ENCODE measurements at regions not wholly inside any gene's neighbourhood (a gene's known extent, or its start where the extent isn't known, plus 50 kb on each side); places are given as distances from the start of the nearest gene placed in this dataset.
"Not testable (repeated sequence)": the region's sequence is repeated elsewhere in the genome, so short reads cannot be mapped to it uniquely, and the experiment has no call there.

DNA sequence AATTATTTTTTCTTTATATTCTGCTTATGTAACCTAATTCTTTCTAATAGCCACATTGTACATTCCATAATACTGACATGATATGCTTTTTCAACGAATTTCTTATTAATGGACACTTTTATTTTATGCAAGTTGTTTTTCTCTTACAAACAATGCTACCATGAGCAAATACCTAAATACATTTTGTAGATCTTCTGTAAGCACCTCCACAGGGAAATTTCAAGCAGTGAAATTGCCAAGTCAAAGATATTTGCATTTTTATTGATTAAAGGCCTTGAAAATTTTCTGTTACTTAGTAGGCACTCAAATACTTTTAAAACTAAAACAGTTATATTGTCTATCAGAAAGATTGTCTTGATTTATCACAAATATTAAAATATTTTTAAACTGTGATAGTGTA lies 79.6 kb upstream of the C3orf49 start:
- no peak overlapping the region for H3K4me3 ChIP-seq (ENCODE audit: low read depth, low read length)
- TF ChIP-seq, protein P1, sequence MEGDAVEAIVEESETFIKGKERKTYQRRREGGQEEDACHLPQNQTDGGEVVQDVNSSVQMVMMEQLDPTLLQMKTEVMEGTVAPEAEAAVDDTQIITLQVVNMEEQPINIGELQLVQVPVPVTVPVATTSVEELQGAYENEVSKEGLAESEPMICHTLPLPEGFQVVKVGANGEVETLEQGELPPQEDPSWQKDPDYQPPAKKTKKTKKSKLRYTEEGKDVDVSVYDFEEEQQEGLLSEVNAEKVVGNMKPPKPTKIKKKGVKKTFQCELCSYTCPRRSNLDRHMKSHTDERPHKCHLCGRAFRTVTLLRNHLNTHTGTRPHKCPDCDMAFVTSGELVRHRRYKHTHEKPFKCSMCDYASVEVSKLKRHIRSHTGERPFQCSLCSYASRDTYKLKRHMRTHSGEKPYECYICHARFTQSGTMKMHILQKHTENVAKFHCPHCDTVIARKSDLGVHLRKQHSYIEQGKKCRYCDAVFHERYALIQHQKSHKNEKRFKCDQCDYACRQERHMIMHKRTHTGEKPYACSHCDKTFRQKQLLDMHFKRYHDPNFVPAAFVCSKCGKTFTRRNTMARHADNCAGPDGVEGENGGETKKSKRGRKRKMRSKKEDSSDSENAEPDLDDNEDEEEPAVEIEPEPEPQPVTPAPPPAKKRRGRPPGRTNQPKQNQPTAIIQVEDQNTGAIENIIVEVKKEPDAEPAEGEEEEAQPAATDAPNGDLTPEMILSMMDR (IDR thresholded peaks at IDR 0.05; ENCODE audit: control insufficient read depth, extremely low read depth, insufficient read depth): no peak
- DNase-seq (ENCODE audit: low read depth): no peak

DNA sequence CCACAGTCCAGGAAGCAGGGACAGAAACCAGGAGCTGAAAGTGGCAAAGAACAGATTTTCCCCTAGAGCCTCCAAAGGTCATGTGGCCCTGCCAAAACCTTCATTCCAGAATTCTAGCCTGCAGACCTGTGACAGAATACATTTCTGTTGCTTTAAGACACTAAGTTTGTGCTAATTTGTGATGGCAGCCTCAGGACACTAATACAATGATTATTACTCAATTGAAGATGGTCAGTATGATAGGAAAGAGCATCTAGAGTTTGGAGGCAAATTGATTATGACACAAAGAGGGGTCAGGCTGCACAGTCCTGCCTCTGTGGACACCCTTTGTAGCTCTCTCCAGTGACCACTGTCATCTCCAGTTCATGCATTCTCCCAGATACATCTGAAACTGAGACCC lies 79.0 kb upstream of the C3orf49 start:
- DNase-seq (ENCODE audit: low read depth): no peak
- H3K4me3 ChIP-seq (ENCODE audit: low read depth, low read length): no peak overlapping the region
- TF ChIP-seq, protein P1 (IDR thresholded peaks at IDR 0.05; ENCODE audit: control insufficient read depth, extremely low read depth, insufficient read depth): no peak

GRCh38 chr3:63744693-63745092 lies 74.4 kb upstream of the C3orf49 start:
- DNase-seq (ENCODE audit: low read depth); H3K4me3 ChIP-seq (ENCODE audit: low read depth, low read length): not testable (repeated sequence)

DNA sequence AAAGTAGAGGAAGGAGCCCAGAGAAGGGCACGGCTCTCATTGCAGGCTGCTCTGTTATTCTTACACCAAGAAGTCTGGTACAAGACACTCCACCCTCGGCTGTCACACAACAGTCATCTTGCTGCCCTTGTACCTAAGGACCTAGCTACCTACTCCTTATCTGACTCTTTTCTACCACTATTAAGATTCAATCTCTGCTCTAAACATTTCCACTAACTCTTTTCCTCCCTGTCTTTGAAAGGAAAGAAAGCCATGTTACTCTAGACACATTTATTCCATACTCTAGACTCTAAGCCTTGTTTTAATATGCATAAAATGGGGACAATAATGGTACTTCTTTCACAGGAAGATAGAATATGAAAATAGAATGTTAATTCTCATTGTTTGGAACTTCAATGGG lies 73.3 kb upstream of the C3orf49 start:
- TF ChIP-seq, protein P1 (IDR thresholded peaks at IDR 0.05; ENCODE audit: control insufficient read depth, extremely low read depth, insufficient read depth): no peak
- H3K4me3 ChIP-seq (ENCODE audit: low read depth, low read length): no peak overlapping the region
- no peak for DNase-seq (ENCODE audit: low read depth)

GRCh38 chr3:63746211-63746610 lies 72.9 kb upstream of the C3orf49 start:
- no peak for DNase-seq (ENCODE audit: low read depth)
- TF ChIP-seq, protein P1 (IDR thresholded peaks at IDR 0.05; ENCODE audit: control insufficient read depth, extremely low read depth, insufficient read depth): no peak
- no peak overlapping the region for H3K4me3 ChIP-seq (ENCODE audit: low read depth, low read length)

- H3K4me3 ChIP-seq (ENCODE audit: low read depth, low read length): no peak overlapping the region
- TF ChIP-seq, protein P1 (IDR thresholded peaks at IDR 0.05; ENCODE audit: control insufficient read depth, extremely low read depth, insufficient read depth): no peak
These were observed 67.6 kb upstream of the C3orf49 start for GRCh38 chr3:63751459-63751858.

DNA sequence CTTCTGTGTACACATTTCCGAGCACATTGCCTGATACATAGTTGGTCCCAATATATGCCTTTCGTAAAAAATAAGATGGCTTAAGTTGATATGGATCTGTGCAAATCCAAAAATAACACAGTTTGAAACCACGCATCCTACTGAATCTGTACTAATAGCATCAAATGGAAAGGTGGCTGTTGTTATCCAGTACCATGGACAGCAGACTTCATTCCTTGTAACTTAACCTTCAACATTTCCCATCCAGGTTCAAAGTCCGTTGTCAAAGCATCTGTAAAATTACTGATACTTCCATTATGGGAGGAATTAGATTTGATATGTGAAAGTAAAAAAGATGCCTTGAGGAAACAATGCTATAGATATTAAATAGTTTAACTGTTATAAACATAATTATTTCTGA lies 65.5 kb upstream of the C3orf49 start:
- TF ChIP-seq, protein P1 (IDR thresholded peaks at IDR 0.05; ENCODE audit: control insufficient read depth, extremely low read depth, insufficient read depth): no peak
- H3K4me3 ChIP-seq (ENCODE audit: low read depth, low read length): no peak overlapping the region
- DNase-seq (ENCODE audit: low read depth): peak; percentile 8

More at GRCh38 chr3:63751459-63751858, 67.6 kb upstream of the C3orf49 start:
- DNase-seq (ENCODE audit: low read depth): no peak
